Coronary artery (tissue), 2 donors: ENCODE measurements at regions not wholly inside any gene's neighbourhood (a gene's known extent, or its start where the extent isn't known, plus 50 kb on each side); places are given as distances from the start of the nearest gene placed in this dataset.

Experiments
- DNase-seq: peaks from one replicate; pipeline ENCODE4 v3.0.0-alpha.2; 2017; ENCODE audit warnings: low spot score
- H3K27ac ChIP-seq, 2 donors: fragments of 200-600 bp; sonication (generic); one replicate each; pipeline ENCODE4 v1.5.1; 2016 to 2019
- H3K4me3 ChIP-seq: fragments of 200-600 bp; sonication (generic); 2 replicates; pipeline ENCODE4 v1.5.1; 2016; ENCODE audit warnings: mild to moderate bottlenecking, moderate library complexity
- CTCF ChIP-seq: fragments of 200-600 bp; sonication (generic); IDR thresholded peaks from one replicate; pipeline ENCODE4 v1.5.1; 2019; ENCODE audit warnings: antibody characterized with exemption

GRCh38 chr9:134231767-134232166 is 67.4 kb upstream of the RNU6ATAC start:
- no peak for TF ChIP-seq CTCF
- H3K27ac ChIP-seq, result peak overlapping the region in 1 of 2 donors; percentile 74
- DNase-seq, result no peak
- H3K4me3 ChIP-seq, result no peak overlapping the region

GRCh38 chr9:134233022-134233421 is 68.7 kb upstream of the RNU6ATAC start:
- peak overlapping the region in 1 of 2 donors; percentile 74 for H3K27ac ChIP-seq
- TF ChIP-seq CTCF, result no peak
- no peak overlapping the region for H3K4me3 ChIP-seq
- no peak for DNase-seq

GRCh38 chr9:134234001-134234660 is 69.8 kb upstream of the RNU6ATAC start:
- H3K4me3 ChIP-seq, result no peak overlapping the region
- no peak for DNase-seq
- no peak overlapping the region for H3K27ac ChIP-seq
- no peak for TF ChIP-seq CTCF

- peak overlapping the region in 1 of 2 donors; percentile 19 for H3K27ac ChIP-seq
- TF ChIP-seq CTCF, result no peak
These were observed 70.5 kb upstream of the RNU6ATAC start for GRCh38 chr9:134234687-134235359.

GRCh38 chr9:134235366-134235765 is 71.0 kb upstream of the RNU6ATAC start:
- TF ChIP-seq CTCF, result no peak
- no peak for DNase-seq
- Histone ChIP-seq H3K27ac (peak overlapping the region in 1 of 2 donors; percentile 19), H3K4me3 (no peak overlapping the region)

More at GRCh38 chr9:134234687-134235359, 70.5 kb upstream of the RNU6ATAC start:
- H3K4me3 ChIP-seq, result no peak overlapping the region
- DNase-seq, result no peak

- TF ChIP-seq CTCF, result no peak
- Histone ChIP-seq H3K4me3 (no peak overlapping the region), H3K27ac (peak overlapping the region in 1 of 2 donors; percentile 19)
- DNase-seq, result no peak
These were observed 71.6 kb upstream of the RNU6ATAC start for GRCh38 chr9:134236001-134236421.
